ENCODE measurements at regions not wholly inside any gene's neighbourhood (a gene's known extent, or its start where the extent isn't known, plus 50 kb on each side); places are given as distances from the start of the nearest gene placed in this dataset.
"Not testable (repeated sequence)": the region's sequence is repeated elsewhere in the genome, so short reads cannot be mapped to it uniquely, and the experiment has no call there.

DNA sequence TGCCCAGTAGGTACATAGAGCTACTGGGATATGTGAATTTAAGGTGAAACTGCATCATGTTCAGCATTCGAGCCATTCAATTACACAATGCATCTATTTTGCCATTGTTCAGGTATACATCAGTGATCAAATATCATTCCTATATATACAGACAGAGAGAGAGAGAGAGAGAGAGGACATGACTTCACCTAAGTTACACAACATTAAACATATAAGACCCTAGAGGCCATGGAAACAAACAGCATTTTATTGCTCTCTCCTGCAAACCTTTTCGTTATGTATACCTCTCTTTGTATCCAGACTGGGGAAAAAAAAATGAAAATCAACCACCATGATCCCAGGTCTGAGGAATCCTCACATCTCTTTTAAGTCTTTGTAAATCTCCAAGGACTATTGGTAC, 1829.1 kb downstream of the LRRC4C start:
- ChIA-PET CTCF (no interaction called here), POLR2A (no interaction called here)
- peaks cover 4% of the 10 kb centered on the region for H3K9me3 Mint-ChIP-seq
- no peaks in the 10 kb centered on the region for H3K27me3 Mint-ChIP-seq
- no peaks in the 10 kb centered on the region for H3K4me1 Mint-ChIP-seq
- TF ChIP-seq, protein P1, sequence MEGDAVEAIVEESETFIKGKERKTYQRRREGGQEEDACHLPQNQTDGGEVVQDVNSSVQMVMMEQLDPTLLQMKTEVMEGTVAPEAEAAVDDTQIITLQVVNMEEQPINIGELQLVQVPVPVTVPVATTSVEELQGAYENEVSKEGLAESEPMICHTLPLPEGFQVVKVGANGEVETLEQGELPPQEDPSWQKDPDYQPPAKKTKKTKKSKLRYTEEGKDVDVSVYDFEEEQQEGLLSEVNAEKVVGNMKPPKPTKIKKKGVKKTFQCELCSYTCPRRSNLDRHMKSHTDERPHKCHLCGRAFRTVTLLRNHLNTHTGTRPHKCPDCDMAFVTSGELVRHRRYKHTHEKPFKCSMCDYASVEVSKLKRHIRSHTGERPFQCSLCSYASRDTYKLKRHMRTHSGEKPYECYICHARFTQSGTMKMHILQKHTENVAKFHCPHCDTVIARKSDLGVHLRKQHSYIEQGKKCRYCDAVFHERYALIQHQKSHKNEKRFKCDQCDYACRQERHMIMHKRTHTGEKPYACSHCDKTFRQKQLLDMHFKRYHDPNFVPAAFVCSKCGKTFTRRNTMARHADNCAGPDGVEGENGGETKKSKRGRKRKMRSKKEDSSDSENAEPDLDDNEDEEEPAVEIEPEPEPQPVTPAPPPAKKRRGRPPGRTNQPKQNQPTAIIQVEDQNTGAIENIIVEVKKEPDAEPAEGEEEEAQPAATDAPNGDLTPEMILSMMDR (IDR thresholded peaks at IDR 0.05): no peak
- no peak for ATAC-seq (ENCODE audit: low read depth)
- H3K36me3 Mint-ChIP-seq (ENCODE audit: low read depth): no peaks in the 10 kb centered on the region
- DNase-seq: no peak
- H3K27ac Mint-ChIP-seq: no peak overlapping the region
- H3K4me3 Mint-ChIP-seq: no peak overlapping the region
- intact Hi-C loops (cut with micrococcal nuclease): no loop called here

DNA sequence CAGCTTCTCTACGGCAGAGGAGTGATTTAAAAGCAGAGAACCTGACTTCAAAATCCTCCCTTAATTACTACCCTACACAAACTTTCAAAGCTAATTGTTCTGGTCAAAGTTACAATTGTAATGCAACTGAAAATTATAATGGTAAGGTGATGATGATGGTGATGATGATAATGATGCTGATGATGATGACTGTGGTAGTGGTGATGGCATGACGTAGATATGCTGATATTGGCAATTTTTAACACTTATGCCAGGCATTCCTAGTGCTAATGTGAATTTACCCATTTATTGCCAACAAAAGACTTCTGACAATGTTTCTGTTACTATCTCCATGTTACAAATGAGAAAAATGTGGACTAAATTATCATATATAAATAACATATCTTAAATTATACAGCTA, 1831.1 kb downstream of the LRRC4C start:
- ChIA-PET POLR2A (no interaction called here), CTCF (no interaction called here)
- Mint-ChIP-seq H3K9me3 (peaks cover 2% of the 10 kb centered on the region), H3K36me3 (ENCODE audit: low read depth) (no peaks in the 10 kb centered on the region), H3K4me3 (no peak overlapping the region), H3K27me3 (no peaks in the 10 kb centered on the region), H3K4me1 (no peaks in the 10 kb centered on the region), H3K27ac (no peak overlapping the region)
- no peak for ATAC-seq (ENCODE audit: low read depth)
- DNase-seq: no peak
- intact Hi-C loops (cut with micrococcal nuclease): no loop called here
- TF ChIP-seq, protein P1 (IDR thresholded peaks at IDR 0.05): no peak

DNA sequence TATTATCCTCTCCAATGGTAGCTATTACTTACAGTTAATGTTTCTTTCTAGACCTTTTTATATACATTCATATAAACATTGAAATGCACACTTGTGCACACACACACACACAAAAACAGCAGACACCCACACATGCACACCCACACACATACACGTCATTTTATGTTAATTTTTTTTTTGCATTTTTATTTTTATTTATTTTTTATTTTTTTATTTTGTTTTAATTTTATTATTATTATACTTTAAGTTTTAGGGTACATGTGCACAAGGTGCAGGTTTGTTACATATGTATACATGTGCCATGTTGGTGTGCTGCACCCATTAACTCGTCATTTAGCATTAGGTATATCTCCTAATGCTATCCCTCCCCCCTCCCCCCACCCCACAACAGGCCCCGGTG, 1839.1 kb downstream of the LRRC4C start:
- H3K36me3 Mint-ChIP-seq (ENCODE audit: low read depth); CTCF ChIA-PET; H3K9me3 Mint-ChIP-seq; intact Hi-C loops (cut with micrococcal nuclease); POLR2A ChIA-PET; DNase-seq; H3K27me3 Mint-ChIP-seq; H3K4me3 Mint-ChIP-seq; H3K4me1 Mint-ChIP-seq; H3K27ac Mint-ChIP-seq; ATAC-seq (ENCODE audit: low read depth): not testable (repeated sequence)

DNA sequence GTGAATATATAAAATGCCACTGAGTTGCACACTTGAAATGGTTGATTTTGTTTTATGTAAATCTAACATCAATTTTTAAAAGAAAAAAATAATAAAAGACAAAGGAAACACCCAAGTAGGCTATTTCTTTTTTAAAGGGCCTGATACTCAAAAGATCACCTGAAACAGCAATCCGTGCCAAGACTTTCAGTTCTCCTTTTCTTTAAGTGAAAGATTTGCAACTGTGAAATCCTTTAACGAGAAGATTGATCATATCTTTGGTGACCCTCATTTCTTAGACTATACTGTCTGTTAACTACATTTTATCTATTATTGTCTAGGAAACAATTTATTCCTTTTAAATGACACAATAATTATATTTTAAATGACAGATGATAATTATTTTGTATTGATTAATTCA, 1841.5 kb downstream of the LRRC4C start:
- no peak overlapping the region for H3K4me3 Mint-ChIP-seq
- intact Hi-C loops (cut with micrococcal nuclease): no loop called here
- no peaks in the 10 kb centered on the region for H3K9me3 Mint-ChIP-seq
- H3K36me3 Mint-ChIP-seq (ENCODE audit: low read depth): no peaks in the 10 kb centered on the region
- POLR2A ChIA-PET: no interaction called here
- DNase-seq (no peak), ATAC-seq (ENCODE audit: low read depth) (no peak)
- H3K27me3 Mint-ChIP-seq: no peaks in the 10 kb centered on the region
- CTCF ChIA-PET: no interaction called here
- H3K27ac Mint-ChIP-seq: no peak overlapping the region
- no peaks in the 10 kb centered on the region for H3K4me1 Mint-ChIP-seq
- TF ChIP-seq, protein P1 (IDR thresholded peaks at IDR 0.05): no peak

DNA sequence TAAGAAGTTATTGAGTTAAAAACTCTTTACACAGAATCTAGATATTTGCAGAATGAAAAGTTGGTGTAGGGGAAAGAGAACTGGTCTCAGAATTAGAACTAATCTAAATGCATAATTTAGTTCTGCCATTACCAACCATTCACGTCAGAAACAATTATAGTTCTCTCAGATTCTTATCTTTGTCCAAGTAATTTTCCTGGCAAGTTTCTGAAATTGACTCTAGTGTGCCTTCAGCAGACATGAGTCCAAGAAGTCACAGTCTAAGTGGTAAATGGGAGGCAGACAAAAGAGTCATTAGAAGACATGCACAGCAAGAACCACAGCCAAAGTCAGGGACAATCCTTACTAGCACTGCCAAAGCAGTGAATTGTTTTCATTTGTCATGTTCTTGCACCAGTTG, 1870.1 kb downstream of the LRRC4C start:
- Mint-ChIP-seq H3K4me3 (no peak overlapping the region), H3K36me3 (ENCODE audit: low read depth) (no peaks in the 10 kb centered on the region), H3K4me1 (no peaks in the 10 kb centered on the region), H3K27me3 (no peaks in the 10 kb centered on the region), H3K27ac (no peak overlapping the region), H3K9me3 (peaks cover 3% of the 10 kb centered on the region)
- TF ChIP-seq, protein P1 (IDR thresholded peaks at IDR 0.05): no peak
- ATAC-seq (ENCODE audit: low read depth) (no peak), DNase-seq (no peak)
- ChIA-PET POLR2A (no interaction called here), CTCF (no interaction called here)
- intact Hi-C loops (cut with micrococcal nuclease): no loop called here

DNA sequence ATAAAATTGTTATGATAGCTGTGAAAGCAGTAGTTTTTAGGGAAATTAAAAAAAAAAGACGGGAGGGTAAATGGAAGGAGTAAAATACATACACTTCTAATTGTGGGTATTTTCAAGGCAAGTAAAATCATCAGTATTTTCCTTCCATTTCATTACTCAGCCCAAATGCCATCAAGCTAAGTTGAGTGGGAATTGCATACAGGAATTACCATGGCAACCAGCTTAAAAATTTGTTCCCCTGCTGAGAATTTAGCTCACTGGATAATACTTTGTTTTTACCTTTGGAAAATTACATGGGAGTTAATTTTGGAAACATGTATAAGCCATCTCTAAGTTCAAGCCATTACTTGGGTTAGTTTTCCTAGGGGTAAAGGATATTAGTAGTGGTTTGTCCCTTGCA, 1873.4 kb downstream of the LRRC4C start:
- intact Hi-C loops (cut with micrococcal nuclease): no loop called here
- ATAC-seq (ENCODE audit: low read depth): no peak
- no peaks in the 10 kb centered on the region for H3K4me1 Mint-ChIP-seq
- no peak for DNase-seq
- TF ChIP-seq, protein P1 (IDR thresholded peaks at IDR 0.05): no peak
- no peaks in the 10 kb centered on the region for H3K9me3 Mint-ChIP-seq
- no peak overlapping the region for H3K27ac Mint-ChIP-seq
- POLR2A ChIA-PET: no interaction called here
- no peaks in the 10 kb centered on the region for H3K36me3 Mint-ChIP-seq (ENCODE audit: low read depth)
- CTCF ChIA-PET: no interaction called here
- no peak overlapping the region for H3K4me3 Mint-ChIP-seq
- no peaks in the 10 kb centered on the region for H3K27me3 Mint-ChIP-seq

Measured in activated B cell treated with CpG ODN at 0.5 μM for 24 hours (primary cell).